ENCODE measurements at regions not wholly inside any gene's neighbourhood (a gene's known extent, or its start where the extent isn't known, plus 50 kb on each side); places are given as distances from the start of the nearest gene placed in this dataset.

DNA sequence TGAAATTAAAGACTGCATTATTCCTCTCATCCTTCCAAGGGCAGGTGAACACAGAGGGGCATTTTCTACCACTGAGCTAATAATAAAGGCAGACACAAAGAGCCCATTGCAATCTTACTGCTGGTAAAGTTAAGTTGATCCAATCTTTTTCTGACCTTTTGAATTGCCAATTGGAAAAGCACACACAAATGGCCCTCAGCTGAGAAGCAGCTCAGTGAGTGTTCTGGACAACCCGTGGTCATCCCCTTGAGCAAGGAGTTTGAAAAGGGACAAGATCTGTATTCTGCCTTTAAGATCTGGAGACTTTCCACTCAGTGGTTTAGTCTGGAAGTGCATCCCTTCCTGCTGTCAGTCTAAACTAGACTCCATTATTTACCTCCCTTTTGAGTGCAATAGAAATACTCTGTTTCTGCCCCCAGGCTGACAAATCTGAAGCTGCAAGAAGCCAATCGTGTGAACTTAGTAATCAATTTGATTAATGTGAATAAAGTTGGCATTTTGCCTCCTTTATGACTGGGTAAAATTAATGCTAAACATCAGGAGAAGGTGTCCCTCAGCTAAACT lies 835.7 kb downstream of the MAT2B start:
- no peak for TF ChIP-seq POLR2A (IDR thresholded peaks at IDR 0.05)
- TF ChIP-seq, protein P1, sequence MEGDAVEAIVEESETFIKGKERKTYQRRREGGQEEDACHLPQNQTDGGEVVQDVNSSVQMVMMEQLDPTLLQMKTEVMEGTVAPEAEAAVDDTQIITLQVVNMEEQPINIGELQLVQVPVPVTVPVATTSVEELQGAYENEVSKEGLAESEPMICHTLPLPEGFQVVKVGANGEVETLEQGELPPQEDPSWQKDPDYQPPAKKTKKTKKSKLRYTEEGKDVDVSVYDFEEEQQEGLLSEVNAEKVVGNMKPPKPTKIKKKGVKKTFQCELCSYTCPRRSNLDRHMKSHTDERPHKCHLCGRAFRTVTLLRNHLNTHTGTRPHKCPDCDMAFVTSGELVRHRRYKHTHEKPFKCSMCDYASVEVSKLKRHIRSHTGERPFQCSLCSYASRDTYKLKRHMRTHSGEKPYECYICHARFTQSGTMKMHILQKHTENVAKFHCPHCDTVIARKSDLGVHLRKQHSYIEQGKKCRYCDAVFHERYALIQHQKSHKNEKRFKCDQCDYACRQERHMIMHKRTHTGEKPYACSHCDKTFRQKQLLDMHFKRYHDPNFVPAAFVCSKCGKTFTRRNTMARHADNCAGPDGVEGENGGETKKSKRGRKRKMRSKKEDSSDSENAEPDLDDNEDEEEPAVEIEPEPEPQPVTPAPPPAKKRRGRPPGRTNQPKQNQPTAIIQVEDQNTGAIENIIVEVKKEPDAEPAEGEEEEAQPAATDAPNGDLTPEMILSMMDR (IDR thresholded peaks at IDR 0.05) = no peak

Data from thyroid gland (tissue), 4 donors.